HG03108 (cell line): ENCODE measurements at regions not wholly inside any gene's neighbourhood (a gene's known extent, or its start where the extent isn't known, plus 50 kb on each side); places are given as distances from the start of the nearest gene placed in this dataset.

Experiments used
- ATAC-seq: cut with Tn5 transposase; IDR thresholded peaks from one replicate; pipeline ENCODE4 v1.9.1; 2021; ENCODE audit warnings: moderate library complexity; ENCODE audit not compliant: unreplicated experiment

- no peak for ATAC-seq
Observed at GRCh38 chr12:28601570-28602058, 411.4 kb downstream of the CCDC91 start.

- ATAC-seq = no peak
Observed at GRCh38 chr12:28602786-28603185, 412.5 kb downstream of the CCDC91 start.

GRCh38 chr12:28603239-28603638 is 413.0 kb downstream of the CCDC91 start:
- ATAC-seq = no peak

GRCh38 chr12:28603801-28604200 is 413.5 kb downstream of the CCDC91 start:
- ATAC-seq = no peak

- no peak for ATAC-seq
Observed at GRCh38 chr12:28604240-28604639, 414.0 kb downstream of the CCDC91 start.

GRCh38 chr12:28606967-28607557 is 416.8 kb downstream of the CCDC91 start:
- no peak for ATAC-seq

GRCh38 chr12:28610401-28611114 is 420.3 kb downstream of the CCDC91 start:
- ATAC-seq = no peak

GRCh38 chr12:28611115-28611435 is 420.8 kb downstream of the CCDC91 start:
- no peak for ATAC-seq

GRCh38 chr12:28611449-28611848 is 421.2 kb downstream of the CCDC91 start:
- ATAC-seq = no peak

- no peak for ATAC-seq
Observed at GRCh38 chr12:28618171-28618570, 427.9 kb downstream of the CCDC91 start.

- ATAC-seq = no peak
Observed at GRCh38 chr12:28618772-28619171, 428.5 kb downstream of the CCDC91 start.

- no peak for ATAC-seq
Observed at GRCh38 chr12:28620281-28620680, 430.0 kb downstream of the CCDC91 start.

GRCh38 chr12:28622406-28622805 is 432.1 kb downstream of the CCDC91 start:
- ATAC-seq = no peak

- no peak for ATAC-seq
Observed at GRCh38 chr12:28626504-28626903, 436.2 kb downstream of the CCDC91 start.

- ATAC-seq = no peak
Observed at GRCh38 chr12:28629691-28630090, 439.4 kb downstream of the CCDC91 start.

- no peak for ATAC-seq
Observed at GRCh38 chr12:28631831-28632230, 441.6 kb downstream of the CCDC91 start.

- ATAC-seq = no peak
Observed at GRCh38 chr12:28640519-28640918, 450.3 kb downstream of the CCDC91 start.

GRCh38 chr12:28645436-28645835 is 455.2 kb downstream of the CCDC91 start:
- ATAC-seq = no peak

GRCh38 chr12:28645891-28646290 is 455.6 kb downstream of the CCDC91 start:
- no peak for ATAC-seq

- ATAC-seq = no peak
Observed at GRCh38 chr12:28650906-28651305, 460.6 kb downstream of the CCDC91 start.

- ATAC-seq = no peak
Observed at GRCh38 chr12:28652239-28652638, 462.0 kb downstream of the CCDC91 start.

- ATAC-seq = no peak
Observed at GRCh38 chr12:28681980-28682379, 467.1 kb upstream of the FAR2 start.

GRCh38 chr12:28683366-28683765 is 465.7 kb upstream of the FAR2 start:
- no peak for ATAC-seq
